ENCODE measurements at regions not wholly inside any gene's neighbourhood (a gene's known extent, or its start where the extent isn't known, plus 50 kb on each side); places are given as distances from the start of the nearest gene placed in this dataset.

DNA sequence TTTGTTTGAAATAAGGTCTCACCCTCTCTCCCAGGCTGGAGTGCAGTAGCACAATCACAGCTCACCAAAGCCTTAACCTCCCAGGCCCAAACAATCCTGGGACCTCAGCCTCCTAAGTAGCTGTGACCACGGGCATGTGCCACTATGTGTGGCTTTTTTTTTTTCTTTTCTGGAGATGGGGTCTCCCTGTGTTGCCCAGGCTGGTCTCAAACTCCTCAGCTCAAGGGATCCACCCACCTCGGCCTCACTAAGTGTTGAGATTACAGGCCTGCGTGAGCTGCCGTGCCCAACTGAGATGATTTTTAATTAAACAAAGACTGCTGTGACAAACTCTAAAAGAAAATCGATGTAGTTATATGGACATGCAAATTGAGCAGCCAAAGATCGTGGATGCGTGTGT is 768.4 kb upstream of the ADGRL2 start:
- no peaks in the 10 kb centered on the region for H3K4me1 ChIP-seq (ENCODE audit: control insufficient read depth in 1 of 2, low read depth in 2 of 2)
- TF ChIP-seq, protein P1, sequence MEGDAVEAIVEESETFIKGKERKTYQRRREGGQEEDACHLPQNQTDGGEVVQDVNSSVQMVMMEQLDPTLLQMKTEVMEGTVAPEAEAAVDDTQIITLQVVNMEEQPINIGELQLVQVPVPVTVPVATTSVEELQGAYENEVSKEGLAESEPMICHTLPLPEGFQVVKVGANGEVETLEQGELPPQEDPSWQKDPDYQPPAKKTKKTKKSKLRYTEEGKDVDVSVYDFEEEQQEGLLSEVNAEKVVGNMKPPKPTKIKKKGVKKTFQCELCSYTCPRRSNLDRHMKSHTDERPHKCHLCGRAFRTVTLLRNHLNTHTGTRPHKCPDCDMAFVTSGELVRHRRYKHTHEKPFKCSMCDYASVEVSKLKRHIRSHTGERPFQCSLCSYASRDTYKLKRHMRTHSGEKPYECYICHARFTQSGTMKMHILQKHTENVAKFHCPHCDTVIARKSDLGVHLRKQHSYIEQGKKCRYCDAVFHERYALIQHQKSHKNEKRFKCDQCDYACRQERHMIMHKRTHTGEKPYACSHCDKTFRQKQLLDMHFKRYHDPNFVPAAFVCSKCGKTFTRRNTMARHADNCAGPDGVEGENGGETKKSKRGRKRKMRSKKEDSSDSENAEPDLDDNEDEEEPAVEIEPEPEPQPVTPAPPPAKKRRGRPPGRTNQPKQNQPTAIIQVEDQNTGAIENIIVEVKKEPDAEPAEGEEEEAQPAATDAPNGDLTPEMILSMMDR (IDR thresholded peaks at IDR 0.05) = no peak
- no peaks in the 10 kb centered on the region for H3K9me3 ChIP-seq
- H3K4me3 ChIP-seq = no peak overlapping the region
- H3K27me3 ChIP-seq (replicated peaks; ENCODE audit: insufficient read depth) = no peaks in the 10 kb centered on the region
- H3K27ac ChIP-seq = no peak overlapping the region
- ATAC-seq (ENCODE audit: insufficient number of reproducible peaks, low FRiP score, low read depth) = no peak
- H3K36me3 ChIP-seq = no peaks in the 10 kb centered on the region
- no peak for DNase-seq (ENCODE audit: low spot score)

DNA sequence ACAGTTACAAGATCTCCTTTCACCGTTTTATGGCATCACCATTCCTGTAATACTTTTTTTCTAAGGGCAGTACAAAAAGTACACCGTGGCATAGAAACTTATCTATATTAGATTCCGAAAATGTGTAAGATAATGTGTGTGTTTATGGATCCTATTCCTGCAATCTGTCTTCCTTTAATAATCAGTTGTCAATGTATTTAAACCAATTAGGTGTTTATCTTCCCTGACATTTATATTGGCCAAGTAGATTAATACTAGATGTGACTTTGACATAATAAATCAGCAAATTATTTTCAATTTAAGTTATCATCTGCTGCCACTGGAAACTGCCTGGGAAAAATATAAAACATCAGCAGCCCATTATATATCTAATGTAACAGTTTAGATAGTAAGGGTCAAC is 770.3 kb upstream of the ADGRL2 start:
- Histone ChIP-seq H3K27me3 (replicated peaks; ENCODE audit: insufficient read depth) (no peaks in the 10 kb centered on the region), H3K36me3 (no peaks in the 10 kb centered on the region), H3K9me3 (no peaks in the 10 kb centered on the region), H3K4me1 (ENCODE audit: control insufficient read depth in 1 of 2, low read depth in 2 of 2) (no peaks in the 10 kb centered on the region), H3K4me3 (no peak overlapping the region), H3K27ac (no peak overlapping the region)
- DNase-seq (ENCODE audit: low spot score) (no peak), ATAC-seq (ENCODE audit: insufficient number of reproducible peaks, low FRiP score, low read depth) (no peak)
- TF ChIP-seq, protein P1 (IDR thresholded peaks at IDR 0.05) = no peak

DNA sequence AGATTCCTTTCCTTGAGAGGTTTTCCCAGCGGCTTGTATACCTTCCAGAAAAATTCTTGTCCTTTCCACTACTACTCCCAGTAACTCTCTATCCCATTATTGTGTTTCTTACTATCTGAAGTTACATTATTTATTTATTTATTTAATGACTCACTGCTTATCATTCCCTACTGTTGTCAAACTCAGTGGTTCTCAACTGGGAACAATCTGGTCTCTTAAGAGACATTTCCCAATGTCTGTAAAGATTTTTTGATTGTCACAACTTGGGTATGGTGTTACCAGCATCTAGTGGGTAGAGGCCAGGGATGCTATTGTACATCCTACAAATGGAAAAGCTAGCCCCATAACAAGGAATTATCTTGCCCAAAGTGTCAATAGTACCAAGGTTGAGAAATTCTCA is 771.5 kb upstream of the ADGRL2 start:
- TF ChIP-seq, protein P1 (IDR thresholded peaks at IDR 0.05) = no peak
- ATAC-seq (ENCODE audit: insufficient number of reproducible peaks, low FRiP score, low read depth) = no peak
- no peaks in the 10 kb centered on the region for H3K4me1 ChIP-seq (ENCODE audit: control insufficient read depth in 1 of 2, low read depth in 2 of 2)
- no peak overlapping the region for H3K27ac ChIP-seq
- no peaks in the 10 kb centered on the region for H3K27me3 ChIP-seq (replicated peaks; ENCODE audit: insufficient read depth)
- no peaks in the 10 kb centered on the region for H3K9me3 ChIP-seq
- DNase-seq (ENCODE audit: low spot score) = no peak
- no peaks in the 10 kb centered on the region for H3K36me3 ChIP-seq
- H3K4me3 ChIP-seq = no peak overlapping the region

DNA sequence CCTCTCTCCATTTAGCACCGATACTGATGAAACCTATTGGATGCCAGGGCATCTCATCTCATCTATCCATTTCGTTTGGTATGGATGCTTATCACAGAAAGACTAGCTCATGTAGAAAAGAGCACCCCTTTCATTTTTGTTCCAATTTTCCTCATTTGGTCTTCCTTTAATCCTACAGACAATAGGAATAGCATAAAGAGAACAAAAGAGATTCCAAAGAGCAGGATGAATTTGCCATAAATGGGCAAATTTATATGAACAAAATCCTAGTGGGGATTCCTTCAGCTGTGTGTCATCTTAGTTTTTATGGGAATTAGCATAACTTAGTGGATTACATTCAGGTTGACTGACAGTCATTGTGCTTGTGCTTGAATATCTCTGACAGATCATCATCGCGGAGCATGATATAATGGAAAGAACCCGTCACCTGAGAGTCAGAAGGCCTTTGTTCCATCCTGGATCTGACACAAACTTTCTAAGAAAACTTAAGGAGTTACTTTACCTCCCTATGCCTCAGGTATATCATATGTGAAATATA is 777.5 kb upstream of the ADGRL2 start:
- Histone ChIP-seq H3K4me3 (no peak overlapping the region), H3K27ac (no peak overlapping the region), H3K4me1 (ENCODE audit: control insufficient read depth in 1 of 2, low read depth in 2 of 2) (peaks cover 0 to 7% of the 10 kb centered on the region in 2 donors), H3K36me3 (no peaks in the 10 kb centered on the region), H3K27me3 (replicated peaks; ENCODE audit: insufficient read depth) (no peaks in the 10 kb centered on the region), H3K9me3 (no peaks in the 10 kb centered on the region)
- TF ChIP-seq, protein P1 (IDR thresholded peaks at IDR 0.05) = no peak
- ATAC-seq (ENCODE audit: insufficient number of reproducible peaks, low FRiP score, low read depth) = no peak
- no peak for DNase-seq (ENCODE audit: low spot score)

DNA sequence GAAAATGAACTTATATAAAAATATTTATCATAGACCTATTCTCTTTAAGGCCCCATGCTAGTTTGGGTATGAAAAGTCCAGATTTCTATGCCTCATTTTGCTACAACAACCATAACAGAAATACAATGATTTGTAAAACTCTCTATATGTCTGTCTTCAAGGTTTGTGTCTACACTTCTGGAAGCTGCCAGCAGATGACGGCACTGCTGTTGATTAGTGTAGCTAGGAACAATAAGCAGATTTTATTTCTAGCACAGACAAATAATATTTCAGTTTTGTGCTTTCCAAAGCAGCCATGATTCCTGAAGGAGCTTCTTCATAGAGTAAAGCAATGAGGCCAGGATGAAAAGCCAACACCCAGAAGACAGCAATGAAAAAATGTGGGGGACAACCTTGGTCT is 779.6 kb upstream of the ADGRL2 start:
- Histone ChIP-seq H3K27ac (no peak overlapping the region), H3K9me3 (no peaks in the 10 kb centered on the region), H3K27me3 (replicated peaks; ENCODE audit: insufficient read depth) (no peaks in the 10 kb centered on the region), H3K36me3 (no peaks in the 10 kb centered on the region), H3K4me1 (ENCODE audit: control insufficient read depth in 1 of 2, low read depth in 2 of 2) (peaks cover 0 to 7% of the 10 kb centered on the region in 2 donors), H3K4me3 (no peak overlapping the region)
- no peak for ATAC-seq (ENCODE audit: insufficient number of reproducible peaks, low FRiP score, low read depth)
- TF ChIP-seq, protein P1 (IDR thresholded peaks at IDR 0.05) = no peak
- no peak for DNase-seq (ENCODE audit: low spot score)
